Gastrocnemius medialis (tissue), 4 donors: ENCODE measurements at regions not wholly inside any gene's neighbourhood (a gene's known extent, or its start where the extent isn't known, plus 50 kb on each side); places are given as distances from the start of the nearest gene placed in this dataset.

Experiments used
- CTCF ChIP-seq, 5 experiments: fragments of 450-650 bp in 3 of 5; fragments of 200-600 bp in 2 of 5; sonication (generic) in 2 of 5; IDR thresholded peaks in 4 of 5; conservative IDR thresholded peaks in 1 of 5; 1 replicate in 4 of 5; 2 replicates in 1 of 5; pipeline ENCODE4 v1.5.1; 2016 to 2019; ENCODE audit warnings: antibody characterized with exemption in 5 of 5, mild to moderate bottlenecking in 3 of 5, moderate library complexity in 3 of 5
- POLR2A ChIP-seq, 2 donors: fragments of 450-650 bp; IDR thresholded peaks; one replicate each; pipeline ENCODE4 v1.6.1; 2017; ENCODE audit warnings: antibody characterized with exemption in 2 of 2, mild to moderate bottlenecking in 2 of 2, moderate library complexity in 2 of 2

GRCh38 chr2:89848763-89849368 lies 1157.4 kb downstream of the RPIA start:
- no peak for TF ChIP-seq CTCF (IDR thresholded peaks at IDR 0.05 in 4 of 5, conservative IDR thresholded peaks at IDR 0.05 in 1 of 5)
- TF ChIP-seq POLR2A (IDR thresholded peaks at IDR 0.05), result no peak
